ENCODE measurements at regions not wholly inside any gene's neighbourhood (a gene's known extent, or its start where the extent isn't known, plus 50 kb on each side); places are given as distances from the start of the nearest gene placed in this dataset.

- H3K4me3 ChIP-seq (ENCODE audit: low read depth, low read length): no peak overlapping the region
- H3K9ac ChIP-seq: no peak overlapping the region
- H3K4me1 ChIP-seq: no peaks in the 10 kb centered on the region
- no peak overlapping the region for H3K4me2 ChIP-seq (ENCODE audit: low read length)
- TF ChIP-seq CTCF (IDR thresholded peaks at IDR 0.05): no peak
- no peaks in the 10 kb centered on the region for H3K27me3 ChIP-seq (ENCODE audit: control insufficient read depth, insufficient read depth, low read length)
- no peaks in the 10 kb centered on the region for H3K36me3 ChIP-seq (ENCODE audit: control insufficient read depth, insufficient read depth, low read length)
- H3K79me2 ChIP-seq: no peaks in the 10 kb centered on the region
- H2AFZ ChIP-seq: no peak overlapping the region
- no peak overlapping the region for H3K27ac ChIP-seq
- no peaks in the 10 kb centered on the region for H3K9me3 ChIP-seq (ENCODE audit: control insufficient read depth, low read length)
These were observed 142.8 kb downstream of the POLR2M start for GRCh38 chr15:57849317-57849716.

GRCh38 chr15:57854531-57854930 lies 148.0 kb downstream of the POLR2M start:
- Histone ChIP-seq H3K36me3 (ENCODE audit: control insufficient read depth, insufficient read depth, low read length) (no peaks in the 10 kb centered on the region), H3K4me3 (ENCODE audit: low read depth, low read length) (no peak overlapping the region), H3K4me1 (no peaks in the 10 kb centered on the region), H3K9me3 (ENCODE audit: control insufficient read depth, low read length) (no peaks in the 10 kb centered on the region), H2AFZ (no peak overlapping the region), H3K4me2 (ENCODE audit: low read length) (no peak overlapping the region), H3K9ac (no peak overlapping the region), H3K79me2 (no peaks in the 10 kb centered on the region), H3K27me3 (ENCODE audit: control insufficient read depth, insufficient read depth, low read length) (no peaks in the 10 kb centered on the region), H3K27ac (no peak overlapping the region)
- TF ChIP-seq CTCF (IDR thresholded peaks at IDR 0.05): no peak

- H3K9ac ChIP-seq: no peak overlapping the region
- no peak overlapping the region for H3K27ac ChIP-seq
- H3K79me2 ChIP-seq: no peaks in the 10 kb centered on the region
- H3K27me3 ChIP-seq (ENCODE audit: control insufficient read depth, insufficient read depth, low read length): no peaks in the 10 kb centered on the region
- no peak overlapping the region for H3K4me3 ChIP-seq (ENCODE audit: low read depth, low read length)
- H3K36me3 ChIP-seq (ENCODE audit: control insufficient read depth, insufficient read depth, low read length): no peaks in the 10 kb centered on the region
- H2AFZ ChIP-seq: no peak overlapping the region
- no peaks in the 10 kb centered on the region for H3K9me3 ChIP-seq (ENCODE audit: control insufficient read depth, low read length)
- no peak overlapping the region for H3K4me2 ChIP-seq (ENCODE audit: low read length)
- H3K4me1 ChIP-seq: no peaks in the 10 kb centered on the region
- TF ChIP-seq CTCF (IDR thresholded peaks at IDR 0.05): no peak
These were observed 151.4 kb downstream of the POLR2M start for GRCh38 chr15:57857871-57858270.

GRCh38 chr15:57859130-57859685 lies 152.7 kb downstream of the POLR2M start:
- no peak for TF ChIP-seq CTCF (IDR thresholded peaks at IDR 0.05)
- H3K36me3 ChIP-seq (ENCODE audit: control insufficient read depth, insufficient read depth, low read length): no peaks in the 10 kb centered on the region
- H3K9ac ChIP-seq: no peak overlapping the region
- no peak overlapping the region for H3K4me3 ChIP-seq (ENCODE audit: low read depth, low read length)
- H3K27me3 ChIP-seq (ENCODE audit: control insufficient read depth, insufficient read depth, low read length): no peaks in the 10 kb centered on the region
- H2AFZ ChIP-seq: no peak overlapping the region
- H3K79me2 ChIP-seq: no peaks in the 10 kb centered on the region
- no peaks in the 10 kb centered on the region for H3K4me1 ChIP-seq
- no peak overlapping the region for H3K4me2 ChIP-seq (ENCODE audit: low read length)
- H3K9me3 ChIP-seq (ENCODE audit: control insufficient read depth, low read length): no peaks in the 10 kb centered on the region
- H3K27ac ChIP-seq: no peak overlapping the region

- Histone ChIP-seq H2AFZ (no peak overlapping the region), H3K4me2 (ENCODE audit: low read length) (no peak overlapping the region), H3K4me1 (no peaks in the 10 kb centered on the region), H3K79me2 (no peaks in the 10 kb centered on the region), H3K36me3 (ENCODE audit: control insufficient read depth, insufficient read depth, low read length) (no peaks in the 10 kb centered on the region), H3K4me3 (ENCODE audit: low read depth, low read length) (no peak overlapping the region), H3K9me3 (ENCODE audit: control insufficient read depth, low read length) (no peaks in the 10 kb centered on the region), H3K9ac (no peak overlapping the region), H3K27ac (no peak overlapping the region), H3K27me3 (ENCODE audit: control insufficient read depth, insufficient read depth, low read length) (no peaks in the 10 kb centered on the region)
- peak; percentile 77 for TF ChIP-seq CTCF (IDR thresholded peaks at IDR 0.05)
These were observed 154.6 kb downstream of the POLR2M start for GRCh38 chr15:57861034-57861638.
